Tibial nerve (tissue), 4 donors: ENCODE measurements at regions not wholly inside any gene's neighbourhood (a gene's known extent, or its start where the extent isn't known, plus 50 kb on each side); places are given as distances from the start of the nearest gene placed in this dataset.

Experiments
- DNase-seq, 2 donors: peaks; one replicate each; pipeline ENCODE4 v3.0.0-alpha.2; 2019; ENCODE audit warnings: low spot score in 2 of 2
- H3K27ac ChIP-seq, 4 donors: fragments of 200-600 bp; sonication (generic) in 3 of 4; one replicate each; pipeline ENCODE4 v1.5.1; 2017 to 2019; ENCODE audit warnings: mild to moderate bottlenecking in 1 of 4
- H3K27me3 ChIP-seq, 2 donors: fragments of 200-600 bp; sonication (generic) in 1 of 2; one replicate each; pipeline versions ENCODE4 v1.5.1 to v1.6.0; 2017 to 2019
- H3K36me3 ChIP-seq, 3 donors: fragments of 200-600 bp; sonication (generic); one replicate each; pipeline ENCODE4 v1.5.1; 2018 to 2019
- H3K4me1 ChIP-seq, 4 donors: fragments of 200-600 bp; sonication (generic) in 3 of 4; one replicate each; pipeline ENCODE4 v1.5.1; 2017 to 2019
- H3K4me3 ChIP-seq, 4 donors: fragments of 200-600 bp; sonication (generic) in 3 of 4; one replicate each; pipeline ENCODE4 v1.5.1; 2017 to 2019; ENCODE audit warnings: mild to moderate bottlenecking in 1 of 4, moderate library complexity in 1 of 4
- H3K9me3 ChIP-seq, 4 donors: fragments of 200-600 bp; sonication (generic) in 3 of 4; one replicate each; pipeline ENCODE4 v1.5.1; 2017 to 2019
- CTCF ChIP-seq, 5 experiments: fragments of 200-600 bp in 3 of 5; fragments of 450-650 bp in 2 of 5; sonication (generic) in 3 of 5; IDR thresholded peaks; one replicate each; pipeline ENCODE4 v1.5.1; 2016 to 2019; ENCODE audit warnings: antibody characterized with exemption in 5 of 5, mild to moderate bottlenecking in 3 of 5, moderate library complexity in 2 of 5
- EP300 ChIP-seq, 2 donors: sonication (generic); formaldehyde crosslinking; IDR thresholded peaks; one replicate each; pipeline ENCODE4 v1.6.1; 2017; ENCODE audit warnings: antibody characterized with exemption in 2 of 2, mild to moderate bottlenecking in 1 of 2
- POLR2A ChIP-seq, 2 donors: fragments of 450-650 bp; IDR thresholded peaks; one replicate each; pipeline ENCODE4 v1.6.1; 2017; ENCODE audit warnings: antibody characterized with exemption in 2 of 2, mild to moderate bottlenecking in 2 of 2, moderate library complexity in 2 of 2
- WGBS, 2 donors: methylation state at CpG; one replicate each; pipeline ENCODE4 v1.1.5; 2018; 5-methylcytosine and 5-hydroxymethylcytosine counted together

- TF ChIP-seq CTCF (IDR thresholded peaks at IDR 0.05) (no peak), EP300 (IDR thresholded peaks at IDR 0.05) (no peak), POLR2A (IDR thresholded peaks at IDR 0.05) (no peak)
- DNase-seq = no peak
- Histone ChIP-seq H3K27me3 (no peaks in the 10 kb centered on the region), H3K4me3 (no peak overlapping the region), H3K36me3 (no peaks in the 10 kb centered on the region), H3K27ac (no peak overlapping the region), H3K4me1 (no peaks in the 10 kb centered on the region), H3K9me3 (peaks cover 0 to 7% (median 2%) of the 10 kb centered on the region in 4 donors)
- 95 to 97% methylated on average over 1 of the region's 1 CpG for WGBS, 2 donors
Observed at GRCh38 chr4:171117457-171117856, 695.7 kb upstream of the GALNTL6 start.

- Histone ChIP-seq H3K4me1 (no peaks in the 10 kb centered on the region), H3K27ac (no peak overlapping the region), H3K27me3 (no peaks in the 10 kb centered on the region), H3K9me3 (peaks cover 0 to 11% (median 0%) of the 10 kb centered on the region in 4 donors), H3K4me3 (no peak overlapping the region), H3K36me3 (no peaks in the 10 kb centered on the region)
- TF ChIP-seq POLR2A (IDR thresholded peaks at IDR 0.05) = no peak
- no peak for TF ChIP-seq EP300 (IDR thresholded peaks at IDR 0.05)
- TF ChIP-seq CTCF (IDR thresholded peaks at IDR 0.05) = no peak
- no peak for DNase-seq
Observed at GRCh38 chr4:171101845-171102244, 711.4 kb upstream of the GALNTL6 start.

- H3K9me3 ChIP-seq = peaks cover 0 to 5% (median 0%) of the 10 kb centered on the region in 4 donors
- H3K4me3 ChIP-seq = no peak overlapping the region
- 94 to 96% methylated on average over 2 of the region's 2 CpGs for WGBS, 2 donors
- H3K36me3 ChIP-seq = no peaks in the 10 kb centered on the region
- no peaks in the 10 kb centered on the region for H3K4me1 ChIP-seq
- no peak for DNase-seq
- H3K27ac ChIP-seq = no peak overlapping the region
- H3K27me3 ChIP-seq = no peaks in the 10 kb centered on the region
- TF ChIP-seq CTCF (IDR thresholded peaks at IDR 0.05) = no peak
- TF ChIP-seq POLR2A (IDR thresholded peaks at IDR 0.05) = no peak
- no peak for TF ChIP-seq EP300 (IDR thresholded peaks at IDR 0.05)
Observed at GRCh38 chr4:171087089-171087488, 726.1 kb upstream of the GALNTL6 start.

GRCh38 chr4:171067422-171067821, 745.8 kb upstream of the GALNTL6 start:
- H3K27ac ChIP-seq = no peak overlapping the region
- WGBS, 2 donors = 74 to 82% methylated on average over 1 of the region's 1 CpG
- no peaks in the 10 kb centered on the region for H3K27me3 ChIP-seq

GRCh38 chr4:171049380-171049779, 763.8 kb upstream of the GALNTL6 start:
- WGBS, 2 donors = 92 to 94% methylated on average over 1 of the region's 1 CpG
- Histone ChIP-seq H3K27ac (no peak overlapping the region), H3K36me3 (no peaks in the 10 kb centered on the region), H3K27me3 (no peaks in the 10 kb centered on the region), H3K9me3 (no peaks in the 10 kb centered on the region), H3K4me3 (no peak overlapping the region), H3K4me1 (no peaks in the 10 kb centered on the region)
- DNase-seq = no peak
- TF ChIP-seq CTCF (IDR thresholded peaks at IDR 0.05) (no peak), EP300 (IDR thresholded peaks at IDR 0.05) (no peak), POLR2A (IDR thresholded peaks at IDR 0.05) (no peak)

More at GRCh38 chr4:171067422-171067821, 745.8 kb upstream of the GALNTL6 start:
- Histone ChIP-seq H3K36me3 (no peaks in the 10 kb centered on the region), H3K4me1 (no peaks in the 10 kb centered on the region), H3K4me3 (no peak overlapping the region), H3K9me3 (peaks cover 0 to 16% (median 0%) of the 10 kb centered on the region in 4 donors)
- no peak for TF ChIP-seq CTCF (IDR thresholded peaks at IDR 0.05)
- TF ChIP-seq POLR2A (IDR thresholded peaks at IDR 0.05) = no peak
- TF ChIP-seq EP300 (IDR thresholded peaks at IDR 0.05) = no peak
- DNase-seq = no peak
